ENCODE measurements at regions not wholly inside any gene's neighbourhood (a gene's known extent, or its start where the extent isn't known, plus 50 kb on each side); places are given as distances from the start of the nearest gene placed in this dataset.

- Mint-ChIP-seq H3K4me3 (ENCODE audit: low read depth, unreplicated experiment) (no peak overlapping the region), H3K36me3 (ENCODE audit: insufficient read depth, unreplicated experiment) (no peaks in the 10 kb centered on the region), H3K9me3 (ENCODE audit: low read depth, unreplicated experiment) (no peaks in the 10 kb centered on the region), H3K4me1 (ENCODE audit: low read depth, unreplicated experiment) (no peaks in the 10 kb centered on the region), H3K27ac (ENCODE audit: unreplicated experiment) (no peak overlapping the region), H3K27me3 (ENCODE audit: unreplicated experiment) (peaks cover 33% of the 10 kb centered on the region)
- TF ChIP-seq CTCF (IDR thresholded peaks at IDR 0.05; ENCODE audit: unreplicated experiment), result no peak
- no peak for DNase-seq
- intact Hi-C loops (cut with micrococcal nuclease; ENCODE audit: unreplicated experiment), result no loop called here
- BruUV-seq (replicated peaks), result no TSS peak
- CTCF ChIA-PET, result no interaction called here
These were observed 119.8 kb upstream of the BACE2 start for GRCh38 chr21:41048145-41048544.

- DNase-seq, result no peak
- no peaks in the 10 kb centered on the region for H3K36me3 Mint-ChIP-seq (ENCODE audit: insufficient read depth, unreplicated experiment)
- no peak overlapping the region for H3K4me3 Mint-ChIP-seq (ENCODE audit: low read depth, unreplicated experiment)
- no peaks in the 10 kb centered on the region for H3K9me3 Mint-ChIP-seq (ENCODE audit: low read depth, unreplicated experiment)
- no TSS peak for BruUV-seq (replicated peaks)
- CTCF ChIA-PET, result no interaction called here
- TF ChIP-seq CTCF (IDR thresholded peaks at IDR 0.05; ENCODE audit: unreplicated experiment), result no peak
- H3K4me1 Mint-ChIP-seq (ENCODE audit: low read depth, unreplicated experiment), result no peaks in the 10 kb centered on the region
- no peak overlapping the region for H3K27ac Mint-ChIP-seq (ENCODE audit: unreplicated experiment)
- intact Hi-C loops (cut with micrococcal nuclease; ENCODE audit: unreplicated experiment), result no loop called here
- peaks cover 32% of the 10 kb centered on the region for H3K27me3 Mint-ChIP-seq (ENCODE audit: unreplicated experiment)
These were observed 119.3 kb upstream of the BACE2 start for GRCh38 chr21:41048623-41049022.

GRCh38 chr21:41052820-41053555 is 115.0 kb upstream of the BACE2 start:
- no peaks in the 10 kb centered on the region for H3K9me3 Mint-ChIP-seq (ENCODE audit: low read depth, unreplicated experiment)
- no peaks in the 10 kb centered on the region for H3K4me1 Mint-ChIP-seq (ENCODE audit: low read depth, unreplicated experiment)
- no peak for TF ChIP-seq CTCF (IDR thresholded peaks at IDR 0.05; ENCODE audit: unreplicated experiment)
- CTCF ChIA-PET, result no interaction called here
- no TSS peak for BruUV-seq (replicated peaks)
- no peak for DNase-seq
- H3K27ac Mint-ChIP-seq (ENCODE audit: unreplicated experiment), result no peak overlapping the region
- H3K36me3 Mint-ChIP-seq (ENCODE audit: insufficient read depth, unreplicated experiment), result no peaks in the 10 kb centered on the region
- no peaks in the 10 kb centered on the region for H3K27me3 Mint-ChIP-seq (ENCODE audit: unreplicated experiment)
- no peak overlapping the region for H3K4me3 Mint-ChIP-seq (ENCODE audit: low read depth, unreplicated experiment)
- intact Hi-C loops (cut with micrococcal nuclease; ENCODE audit: unreplicated experiment), result no loop called here

- Mint-ChIP-seq H3K4me1 (ENCODE audit: low read depth, unreplicated experiment) (no peaks in the 10 kb centered on the region), H3K27ac (ENCODE audit: unreplicated experiment) (no peak overlapping the region), H3K9me3 (ENCODE audit: low read depth, unreplicated experiment) (no peaks in the 10 kb centered on the region), H3K4me3 (ENCODE audit: low read depth, unreplicated experiment) (no peak overlapping the region), H3K36me3 (ENCODE audit: insufficient read depth, unreplicated experiment) (no peaks in the 10 kb centered on the region), H3K27me3 (ENCODE audit: unreplicated experiment) (peaks cover 5% of the 10 kb centered on the region)
- TF ChIP-seq CTCF (IDR thresholded peaks at IDR 0.05; ENCODE audit: unreplicated experiment), result no peak
- DNase-seq, result no peak
- CTCF ChIA-PET, result no interaction called here
- intact Hi-C loops (cut with micrococcal nuclease; ENCODE audit: unreplicated experiment), result no loop called here
- BruUV-seq (replicated peaks), result no TSS peak
These were observed 113.9 kb upstream of the BACE2 start for GRCh38 chr21:41054018-41054578.

Measured in Calu3 (cell line).